ENCODE measurements at regions not wholly inside any gene's neighbourhood (a gene's known extent, or its start where the extent isn't known, plus 50 kb on each side); places are given as distances from the start of the nearest gene placed in this dataset.

GRCh38 chr5:74237571-74238145 is 402.9 kb downstream of the ENC1 start:
- intact Hi-C loops (cut with micrococcal nuclease), result no loop called here

GRCh38 chr5:74235552-74235951 is 405.0 kb downstream of the ENC1 start:
- intact Hi-C loops (cut with micrococcal nuclease), result no loop called here

- intact Hi-C loops (cut with micrococcal nuclease), result no loop called here
Measured at GRCh38 chr5:74233571-74233970, 407.0 kb downstream of the ENC1 start.

- intact Hi-C loops (cut with micrococcal nuclease), result no loop called here
Measured at GRCh38 chr5:74233091-74233490, 407.4 kb downstream of the ENC1 start.

GRCh38 chr5:74232276-74232675 is 408.3 kb downstream of the ENC1 start:
- intact Hi-C loops (cut with micrococcal nuclease), result no loop called here

GRCh38 chr5:74231697-74232096 is 408.8 kb downstream of the ENC1 start:
- intact Hi-C loops (cut with micrococcal nuclease), result no loop called here

- intact Hi-C loops (cut with micrococcal nuclease), result no loop called here
Measured at GRCh38 chr5:74226716-74227485, 413.6 kb downstream of the ENC1 start.

- intact Hi-C loops (cut with micrococcal nuclease), result no loop called here
Measured at GRCh38 chr5:74225587-74225986, 414.9 kb downstream of the ENC1 start.

GRCh38 chr5:74224331-74224730 is 416.2 kb downstream of the ENC1 start:
- intact Hi-C loops (cut with micrococcal nuclease), result no loop called here

- intact Hi-C loops (cut with micrococcal nuclease), result no loop called here
Measured at GRCh38 chr5:74222806-74223205, 417.7 kb downstream of the ENC1 start.

GRCh38 chr5:74221413-74221812 is 419.1 kb downstream of the ENC1 start:
- intact Hi-C loops (cut with micrococcal nuclease), result no loop called here

GRCh38 chr5:74216012-74216411 is 424.5 kb downstream of the ENC1 start:
- intact Hi-C loops (cut with micrococcal nuclease), result no loop called here

- intact Hi-C loops (cut with micrococcal nuclease), result no loop called here
Measured at GRCh38 chr5:74212336-74212735, 428.2 kb downstream of the ENC1 start.

GRCh38 chr5:74209571-74209970 is 431.0 kb downstream of the ENC1 start:
- intact Hi-C loops (cut with micrococcal nuclease), result loop anchor here (10.0 kb wide), 1 partner anchor 435 kb away; the partner anchor contains the start of gene ENC1

GRCh38 chr5:74206579-74207550 is 433.7 kb downstream of the ENC1 start:
- intact Hi-C loops (cut with micrococcal nuclease), result loop anchor here (10.0 kb wide), 1 partner anchor 438 kb away; the partner anchor contains the start of gene ENC1

GRCh38 chr5:74205767-74206578 is 434.6 kb downstream of the ENC1 start:
- intact Hi-C loops (cut with micrococcal nuclease), result loop anchor here (10.0 kb wide), 1 partner anchor 439 kb away; the partner anchor contains the start of gene ENC1

GRCh38 chr5:74201334-74202081 is 439.0 kb downstream of the ENC1 start:
- intact Hi-C loops (cut with micrococcal nuclease), result loop anchor here (10.0 kb wide), 1 partner anchor 443 kb away; the partner anchor contains the start of gene ENC1

GRCh38 chr5:74200560-74200959 is 440.0 kb downstream of the ENC1 start:
- intact Hi-C loops (cut with micrococcal nuclease), result loop anchor here (10.0 kb wide), 1 partner anchor 444 kb away; the partner anchor contains the start of gene ENC1

GRCh38 chr5:74199436-74200210 is 440.9 kb downstream of the ENC1 start:
- intact Hi-C loops (cut with micrococcal nuclease), result loop anchor here (10.0 kb wide), 1 partner anchor 445 kb away; the partner anchor contains the start of gene ENC1
